G401 (cell line): ENCODE measurements at regions not wholly inside any gene's neighbourhood (a gene's known extent, or its start where the extent isn't known, plus 50 kb on each side); places are given as distances from the start of the nearest gene placed in this dataset.
A peak's percentile ranks its signal among the peaks of the same experiment; 100 is the strongest.

Source experiments
- DNase-seq: peaks from one replicate; pipeline ENCODE4 v3.0.0-alpha.2; 2015; ENCODE audit warnings: low spot score
- in situ Hi-C: cut with HindIII; loops from 2 replicates; pipeline ENCODE4 v1.10.0; 2016; ENCODE audit warnings: low sequenced_read_pairs, mixed read lengths

- DNase-seq, result no peak
- in situ Hi-C loops, result no loop called here
These were observed 53.5 kb upstream of the CHODL start for GRCh38 chr21:18191139-18191538.

- in situ Hi-C loops, result no loop called here
- DNase-seq, result no peak
These were observed 66.1 kb upstream of the CHODL start for GRCh38 chr21:18178509-18178908.

DNA sequence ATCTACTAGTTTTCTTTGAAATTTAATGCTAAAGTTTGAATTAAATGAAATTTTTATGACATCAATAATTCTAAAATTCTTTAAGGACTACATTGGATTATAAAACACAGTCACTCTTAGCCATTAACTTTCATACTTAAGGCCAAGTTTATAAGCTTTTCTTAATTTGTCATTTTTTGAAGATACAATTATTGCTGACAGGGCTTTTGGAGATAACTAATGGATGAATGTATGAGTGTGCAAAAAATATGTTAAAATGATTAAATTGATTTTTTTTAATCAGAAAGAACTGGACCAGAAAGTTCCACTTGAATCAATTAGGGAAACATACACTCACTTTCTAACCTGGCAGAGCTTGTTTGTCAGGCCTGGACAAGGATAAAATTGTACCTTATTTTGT is 70.3 kb upstream of the CHODL start:
- in situ Hi-C loops, result no loop called here

DNA sequence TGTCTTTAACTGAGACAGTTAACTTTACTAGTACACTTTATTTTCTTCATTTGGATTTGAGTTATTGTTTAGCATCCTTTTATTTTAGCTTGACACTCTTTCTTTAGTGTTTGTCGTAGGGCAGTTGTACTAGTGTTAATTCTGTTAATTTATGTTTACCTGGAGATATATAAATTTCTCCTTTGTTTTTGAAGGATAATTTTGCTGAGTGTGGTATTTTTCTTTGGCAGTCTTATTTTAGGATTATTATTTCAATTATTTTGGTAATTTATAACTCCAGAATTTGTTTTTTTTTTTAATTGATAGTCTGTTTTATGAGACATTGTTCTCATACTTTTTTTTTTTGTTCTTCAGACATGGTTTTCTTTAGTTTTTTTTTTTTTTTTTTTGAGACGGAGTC is 73.8 kb upstream of the CHODL start:
- DNase-seq, result no peak
- in situ Hi-C loops, result no loop called here

More for the DNA sequence above, 70.3 kb upstream of the CHODL start:
- DNase-seq, result no peak

DNA sequence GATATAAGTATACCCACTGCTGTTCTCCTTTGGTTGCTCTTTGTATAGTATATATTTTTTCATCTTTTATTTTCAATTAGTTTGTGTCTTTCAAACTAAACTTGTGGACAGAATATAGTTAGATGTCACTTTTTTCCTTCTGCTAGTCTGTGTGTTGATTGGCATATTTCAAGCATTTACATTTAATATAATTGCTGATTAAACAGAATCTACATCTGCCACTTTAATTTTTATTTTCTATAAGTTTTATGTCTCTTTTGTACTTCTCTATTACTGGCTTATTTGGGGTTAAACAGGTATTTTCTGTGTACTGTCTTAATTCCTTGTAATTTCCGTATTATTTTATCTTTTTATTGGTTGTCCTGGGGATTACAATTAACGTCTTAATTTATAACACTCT is 74.4 kb upstream of the CHODL start:
- DNase-seq, result no peak
- in situ Hi-C loops, result no loop called here

DNA sequence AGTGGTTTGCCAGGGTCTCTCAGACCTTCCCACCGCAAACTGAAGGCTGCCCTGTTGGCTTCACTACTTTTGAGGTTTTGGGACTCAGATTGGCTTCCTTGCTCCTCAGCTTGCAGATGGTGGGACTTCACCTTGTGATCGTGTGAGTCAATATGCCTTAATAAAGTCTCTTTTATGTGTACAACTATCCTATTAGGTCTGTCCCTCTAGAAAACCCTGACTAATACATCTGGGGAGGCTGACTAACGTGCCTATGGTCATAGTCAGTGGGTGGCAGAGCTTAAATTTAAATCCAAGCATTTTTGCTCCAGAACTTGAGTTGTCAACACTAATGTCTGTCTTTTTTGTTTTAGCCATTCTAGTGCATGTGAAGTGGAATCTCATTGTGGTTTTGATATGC is 76.5 kb upstream of the CHODL start:
- in situ Hi-C loops, result no loop called here
- DNase-seq, result no peak

GRCh38 chr21:18164933-18165332 is 79.7 kb upstream of the CHODL start:
- DNase-seq, result peak; percentile 3
- in situ Hi-C loops, result no loop called here

GRCh38 chr21:18164483-18164882 is 80.2 kb upstream of the CHODL start:
- in situ Hi-C loops, result no loop called here
- DNase-seq, result no peak

- DNase-seq, result no peak
- in situ Hi-C loops, result no loop called here
These were observed 80.7 kb upstream of the CHODL start for GRCh38 chr21:18163956-18164355.

GRCh38 chr21:18161841-18162240 is 82.8 kb upstream of the CHODL start:
- DNase-seq, result no peak
- in situ Hi-C loops, result no loop called here

- DNase-seq, result no peak
- in situ Hi-C loops, result no loop called here
These were observed 87.2 kb upstream of the CHODL start for GRCh38 chr21:18157406-18157805.

- DNase-seq, result no peak
- in situ Hi-C loops, result no loop called here
These were observed 89.0 kb upstream of the CHODL start for GRCh38 chr21:18155508-18156193.

- in situ Hi-C loops, result no loop called here
These were observed 91.6 kb upstream of the CHODL start for GRCh38 chr21:18153063-18153462.

DNA sequence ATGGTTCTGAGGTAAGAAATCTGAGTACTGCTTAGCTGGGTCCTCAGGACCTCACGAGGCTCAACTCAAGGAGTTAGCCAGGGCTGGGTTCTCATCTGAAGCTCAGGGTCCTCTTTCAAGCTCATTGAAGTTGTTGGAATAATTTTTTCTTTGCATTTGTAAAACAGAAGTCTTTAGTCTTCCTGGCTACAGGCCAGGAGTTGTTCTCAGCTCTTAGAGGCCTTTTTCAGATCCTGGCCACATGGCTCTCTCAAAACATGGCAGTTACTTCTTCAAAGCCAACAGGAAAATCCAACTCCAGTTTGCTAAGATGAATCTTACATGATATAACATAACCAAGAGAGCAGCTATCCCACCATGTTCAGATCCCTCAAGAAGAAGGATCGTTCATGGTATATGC is 92.3 kb upstream of the CHODL start:
- in situ Hi-C loops, result no loop called here

More at GRCh38 chr21:18153063-18153462, 91.6 kb upstream of the CHODL start:
- no peak for DNase-seq

GRCh38 chr21:18151046-18151445 is 93.6 kb upstream of the CHODL start:
- no peak for DNase-seq
- in situ Hi-C loops, result no loop called here

More for the DNA sequence above, 92.3 kb upstream of the CHODL start:
- no peak for DNase-seq

DNA sequence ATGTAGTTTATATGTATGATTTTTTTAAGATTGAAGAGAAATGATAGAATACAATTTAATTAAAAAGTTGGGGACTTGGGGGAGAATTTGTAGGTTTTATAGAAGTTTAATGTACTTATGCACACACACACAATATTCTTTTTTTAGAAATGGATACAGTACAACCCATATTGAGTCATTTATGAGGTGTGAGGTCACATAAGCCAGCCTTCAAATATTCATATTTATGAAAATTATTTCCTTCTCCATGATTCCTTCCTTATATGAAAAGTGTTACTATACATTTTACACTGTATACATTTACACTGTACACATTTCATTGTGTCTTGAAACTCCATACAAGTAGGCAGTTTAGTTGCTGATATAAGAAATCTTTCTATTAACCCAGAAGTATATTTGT is 96.2 kb upstream of the CHODL start:
- no peak for DNase-seq
- in situ Hi-C loops, result no loop called here

DNA sequence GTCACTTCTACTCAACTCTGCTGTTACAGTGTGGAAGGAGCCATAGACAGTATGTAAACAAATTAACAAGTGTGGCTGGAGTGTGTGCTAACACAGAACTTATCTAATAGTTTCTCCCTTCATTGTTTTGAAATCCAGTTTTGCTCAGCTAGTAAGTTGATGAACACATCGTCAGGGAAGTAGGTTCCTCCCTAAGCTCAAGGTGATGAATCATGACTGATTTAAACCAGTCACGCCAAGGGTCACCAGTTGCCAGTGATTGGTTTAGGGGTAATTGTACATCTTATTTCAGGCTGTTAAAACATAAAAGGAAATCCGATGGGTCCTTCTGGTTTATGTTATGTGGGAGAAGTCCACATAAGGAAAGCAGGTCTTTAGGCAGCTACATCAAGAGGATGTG is 97.0 kb upstream of the CHODL start:
- in situ Hi-C loops, result no loop called here
- DNase-seq, result no peak

DNA sequence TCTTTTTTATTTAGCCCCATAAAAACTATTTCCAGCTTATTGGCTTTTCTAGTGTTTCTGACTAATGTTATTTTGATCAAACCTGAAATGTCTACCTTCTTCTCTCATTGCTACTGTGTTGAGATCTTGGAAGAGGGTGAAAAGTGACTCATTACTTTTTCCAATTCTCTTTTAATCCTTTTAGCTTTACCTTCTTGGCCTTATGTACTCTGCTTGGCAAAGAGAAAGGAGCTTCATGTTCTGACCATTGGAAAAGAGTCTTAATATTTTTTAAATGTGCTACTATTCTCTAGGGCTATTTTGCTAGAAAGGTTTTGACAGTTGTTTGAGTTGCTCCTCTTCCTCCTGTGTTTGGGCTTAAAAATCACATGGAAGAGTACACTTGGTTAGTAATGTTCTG is 97.8 kb upstream of the CHODL start:
- no peak for DNase-seq
- in situ Hi-C loops, result no loop called here

- in situ Hi-C loops, result no loop called here
- no peak for DNase-seq
These were observed 100.3 kb upstream of the CHODL start for GRCh38 chr21:18144339-18144738.

GRCh38 chr21:18142655-18143054 is 102.0 kb upstream of the CHODL start:
- in situ Hi-C loops, result no loop called here
- DNase-seq, result no peak

DNA sequence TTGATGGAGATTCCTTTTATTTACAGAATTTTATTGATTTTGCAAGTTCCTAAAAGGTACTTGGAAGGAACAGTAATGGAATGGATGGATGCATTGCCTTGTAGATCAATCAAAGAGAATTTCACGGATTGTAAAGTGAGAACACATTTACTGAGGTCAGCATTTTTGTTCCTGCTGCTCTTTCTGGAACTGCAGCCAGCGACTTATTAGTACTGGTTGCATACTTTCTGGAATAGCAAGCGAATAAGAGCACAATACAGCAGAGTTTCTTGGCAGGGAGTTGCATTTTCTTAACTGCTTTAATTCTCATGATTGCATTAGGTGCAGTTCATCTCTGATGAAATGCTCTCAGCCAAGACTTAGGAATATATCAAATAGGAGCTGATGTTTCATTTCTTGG is 106.1 kb upstream of the CHODL start:
- in situ Hi-C loops, result no loop called here
- DNase-seq, result no peak

DNA sequence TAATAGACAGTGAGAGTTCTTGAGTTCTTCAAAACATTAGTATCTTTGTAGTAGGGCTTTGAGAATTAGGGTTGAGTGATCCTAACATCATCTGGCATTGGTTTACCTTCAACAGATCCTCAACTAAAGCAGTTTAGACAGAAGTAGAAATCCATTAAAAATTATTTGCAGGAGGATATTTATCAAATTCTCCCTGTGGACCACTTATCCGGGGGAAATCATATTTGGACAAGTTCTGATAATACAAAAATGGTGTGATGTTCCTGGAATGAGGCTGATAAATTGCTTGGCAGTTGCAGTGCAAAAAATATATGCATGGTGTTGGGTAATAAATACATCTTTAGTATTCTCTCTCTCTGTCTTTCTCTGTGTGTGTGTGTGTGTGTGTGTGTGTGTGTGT is 115.1 kb upstream of the CHODL start:
- in situ Hi-C loops, result no loop called here

More for the DNA sequence above, 115.1 kb upstream of the CHODL start:
- no peak for DNase-seq
